ENCODE measurements at regions not wholly inside any gene's neighbourhood (a gene's known extent, or its start where the extent isn't known, plus 50 kb on each side); places are given as distances from the start of the nearest gene placed in this dataset.
"Not testable (repeated sequence)": the region's sequence is repeated elsewhere in the genome, so short reads cannot be mapped to it uniquely, and the experiment has no call there.

GRCh38 chr1:234800563-234800962 is 190.6 kb upstream of the IRF2BP2 start:
- not testable (repeated sequence) for TF ChIP-seq CTCF (conservative IDR thresholded peaks at IDR 0.05; ENCODE audit: low read depth, low read length); EZH2 (IDR thresholded peaks at IDR 0.05; ENCODE audit: borderline replicate concordance, low read depth, low read length, poor library complexity, severe bottlenecking)
